Activated CD8-positive, alpha-beta memory T cell treated with anti-CD3 and anti-CD28 coated beads for 24 hours (primary cell): ENCODE measurements at regions not wholly inside any gene's neighbourhood (a gene's known extent, or its start where the extent isn't known, plus 50 kb on each side); places are given as distances from the start of the nearest gene placed in this dataset.
"Not testable (repeated sequence)": the region's sequence is repeated elsewhere in the genome, so short reads cannot be mapped to it uniquely, and the experiment has no call there.

Source experiments
- DNase-seq: peaks from one replicate; pipeline ENCODE4 v3.0.0-alpha.2; 2020

DNA sequence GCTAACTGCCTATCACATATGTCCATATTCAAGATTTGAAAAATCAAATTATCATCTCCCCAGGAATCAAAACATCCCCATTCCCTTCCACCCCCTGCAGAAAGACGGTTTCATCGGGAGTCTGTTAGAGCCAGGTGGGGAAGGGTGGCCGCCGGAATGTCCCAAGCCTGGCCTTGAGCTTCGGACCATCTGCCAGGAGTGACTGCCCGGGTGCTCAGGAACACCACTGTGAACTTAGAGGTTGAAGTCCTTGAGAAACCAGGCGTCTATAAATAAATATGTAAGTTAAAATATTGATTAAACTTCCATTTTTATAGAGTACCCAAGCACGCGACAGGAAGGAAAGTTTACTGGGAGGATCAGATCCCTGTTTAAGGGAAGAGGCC, 250.8 kb downstream of the DLL1 start:
- no peak for DNase-seq

DNA sequence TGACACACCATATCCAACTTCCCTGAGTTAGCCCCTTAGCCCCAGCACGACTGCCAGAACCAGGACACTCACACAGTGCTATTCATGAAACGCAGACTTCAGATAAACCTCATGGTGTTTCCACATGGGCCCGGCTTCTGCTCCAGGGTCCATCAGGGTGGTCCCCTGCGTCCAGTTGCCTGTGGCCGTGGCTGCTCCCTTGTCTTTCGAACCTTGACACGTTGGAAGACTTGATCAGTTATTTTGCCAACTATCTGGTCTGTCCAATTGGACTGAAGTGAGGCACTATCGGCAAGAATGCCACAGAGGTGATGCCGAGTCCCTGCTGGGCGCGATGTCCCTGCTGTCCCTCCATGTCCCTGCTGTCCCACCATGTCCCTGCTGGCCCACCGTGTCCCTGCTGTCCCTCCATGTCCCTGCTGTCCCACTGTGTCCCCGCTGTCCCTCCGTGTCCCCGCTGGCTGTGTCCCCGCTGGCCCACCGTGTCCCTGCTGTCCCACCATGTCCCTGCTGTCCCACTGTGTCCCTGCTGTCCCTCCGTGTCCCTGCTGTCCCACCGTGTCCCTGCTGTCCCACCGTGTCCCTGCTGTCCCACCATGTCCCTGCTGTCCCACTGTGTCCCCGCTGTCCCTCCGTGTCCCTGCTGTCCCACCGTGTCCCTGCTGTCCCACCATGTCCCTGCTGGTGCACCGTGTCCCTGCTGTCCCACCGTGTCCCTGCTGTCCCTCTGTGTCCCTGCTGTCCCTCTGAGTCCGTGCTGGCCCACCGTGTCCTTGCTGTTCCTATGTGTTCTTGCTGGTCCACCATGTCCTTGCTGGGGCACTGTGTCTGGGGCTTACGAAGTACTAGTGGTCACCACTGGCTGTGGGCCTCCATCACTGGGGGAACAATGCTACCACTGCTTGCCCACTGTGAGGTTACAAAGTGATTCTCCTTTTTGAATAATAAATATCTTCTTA, 251.4 kb downstream of the DLL1 start:
- DNase-seq: no peak

DNA sequence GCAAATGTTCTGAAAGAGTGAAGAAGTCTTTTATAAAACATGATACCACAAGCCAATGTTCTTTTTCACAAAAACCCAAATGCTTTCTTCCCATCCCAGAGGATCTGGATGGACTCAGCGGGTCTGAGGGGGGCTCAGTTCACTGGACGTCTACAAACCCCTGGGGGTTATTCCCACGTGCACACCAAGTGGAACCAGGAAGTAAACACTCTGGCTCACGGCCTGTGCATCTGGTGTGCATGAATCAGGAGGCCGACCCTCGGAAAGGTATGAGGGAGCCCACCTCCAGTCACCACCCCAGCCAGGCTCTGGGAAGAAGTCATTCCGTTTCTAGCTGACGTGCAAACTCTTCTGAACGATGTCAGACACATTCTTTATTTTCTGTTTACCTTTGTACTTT, 252.2 kb downstream of the DLL1 start:
- DNase-seq: no peak

DNA sequence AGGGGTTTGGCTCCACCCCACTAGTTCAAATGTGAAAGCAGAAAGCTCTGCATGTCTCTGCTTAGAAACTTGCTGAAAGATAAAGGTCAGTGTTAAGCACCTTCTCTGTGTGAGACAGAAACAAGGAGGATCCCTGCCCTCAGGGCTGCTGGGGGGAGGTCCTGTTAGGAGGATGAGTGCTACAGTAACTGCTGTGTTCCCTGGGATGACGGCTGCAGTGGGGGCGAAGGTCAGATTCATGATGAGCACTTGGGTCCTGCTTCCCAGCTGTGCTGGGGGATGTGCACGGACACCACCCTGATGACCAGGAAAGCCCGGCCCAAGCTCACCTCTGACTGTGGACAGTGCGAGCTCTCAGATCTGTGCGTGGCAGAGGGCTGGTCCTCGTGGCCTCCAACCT, 252.6 kb downstream of the DLL1 start:
- DNase-seq: no peak

DNA sequence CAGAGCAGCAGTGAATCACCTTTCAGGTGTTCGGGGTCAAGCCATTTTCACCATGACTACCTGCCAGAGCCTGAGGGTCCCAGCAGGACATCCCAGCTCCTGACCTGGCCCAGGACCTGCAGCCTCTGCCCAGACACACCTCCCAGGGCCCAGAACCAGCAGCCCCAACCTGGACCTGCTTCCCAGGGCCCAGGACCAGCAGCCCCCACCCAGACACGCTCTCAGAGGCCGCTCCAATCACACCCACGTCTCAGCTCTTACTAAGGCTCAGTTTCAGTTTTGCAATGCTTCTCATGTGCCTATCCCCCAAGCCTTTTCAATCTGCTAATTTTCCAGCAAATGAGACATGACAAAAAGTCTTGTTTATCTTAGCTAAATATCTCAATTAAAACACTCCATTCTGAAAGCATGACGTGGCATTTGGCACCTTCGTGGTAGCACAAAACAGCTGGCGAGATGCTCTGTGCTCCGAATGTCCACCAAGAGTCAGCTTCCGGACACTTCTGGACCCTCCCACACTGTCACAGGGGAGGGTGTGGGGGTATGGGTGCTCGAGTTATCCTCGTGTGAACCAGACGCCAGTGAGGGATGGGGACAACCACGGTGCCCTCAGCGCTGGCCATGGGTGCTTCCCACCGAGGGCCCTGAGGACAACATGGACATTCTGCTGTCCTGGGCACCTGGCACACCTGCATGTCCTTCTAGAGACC, 253.2 kb downstream of the DLL1 start:
- no peak for DNase-seq

DNA sequence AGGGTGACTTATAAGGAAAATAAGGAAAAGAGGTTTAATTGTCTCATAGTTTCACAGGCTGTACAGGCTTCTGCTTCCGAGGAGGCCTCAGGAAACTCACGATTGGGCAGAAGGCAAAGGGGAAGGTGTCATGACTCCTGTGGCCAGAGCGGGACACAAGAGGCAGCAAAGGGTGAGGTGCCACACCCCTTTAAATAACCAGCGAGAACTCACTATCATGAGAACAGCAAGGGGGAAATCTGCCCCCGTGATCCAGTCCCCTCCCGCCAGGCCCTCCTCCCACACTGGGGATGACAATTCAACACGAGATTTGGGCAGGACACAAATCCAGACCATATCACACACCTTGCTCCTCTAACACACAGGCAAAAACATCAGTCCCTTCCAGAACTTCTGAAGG, 254.0 kb downstream of the DLL1 start:
- DNase-seq: no peak

DNA sequence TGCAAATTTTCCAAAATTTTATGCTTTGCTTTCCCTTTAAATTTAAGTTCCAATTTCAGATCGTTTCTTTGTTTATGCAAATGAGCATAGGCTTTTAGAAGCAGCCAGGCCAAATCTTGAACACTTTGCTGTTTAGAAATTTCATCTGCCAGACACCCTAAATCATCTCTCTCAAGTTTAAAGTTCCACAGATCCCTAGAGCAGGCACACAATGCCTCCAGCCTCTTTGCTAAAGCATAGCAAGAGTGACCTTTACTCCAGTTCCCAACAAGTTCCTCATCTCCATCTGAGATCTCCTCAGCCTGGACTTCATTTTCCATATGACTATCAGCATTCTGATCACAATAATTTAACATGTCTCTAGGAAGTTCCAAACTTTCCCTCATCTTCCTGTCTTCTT, 254.5 kb downstream of the DLL1 start:
- DNase-seq: not testable (repeated sequence)

DNA sequence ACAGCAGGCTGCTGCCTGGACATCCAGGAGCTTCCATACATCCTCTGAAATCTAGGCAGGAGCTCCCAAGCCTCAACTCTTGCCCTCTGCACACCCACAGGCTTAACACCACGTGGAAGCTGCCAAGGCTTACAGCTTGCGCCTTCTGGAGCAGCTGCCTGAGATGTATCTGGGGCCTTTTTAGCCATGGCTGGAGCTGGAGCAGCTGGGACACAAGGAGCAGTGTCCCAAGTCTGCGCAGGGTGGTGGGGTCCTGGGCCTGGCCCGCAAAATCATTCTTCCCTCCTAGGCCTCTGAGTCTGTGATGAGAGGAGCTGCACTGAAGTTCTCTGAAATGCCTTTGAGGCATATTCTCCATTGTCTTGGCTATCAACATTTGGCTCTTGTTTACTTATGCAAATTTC, 255.0 kb downstream of the DLL1 start:
- DNase-seq: no peak

DNA sequence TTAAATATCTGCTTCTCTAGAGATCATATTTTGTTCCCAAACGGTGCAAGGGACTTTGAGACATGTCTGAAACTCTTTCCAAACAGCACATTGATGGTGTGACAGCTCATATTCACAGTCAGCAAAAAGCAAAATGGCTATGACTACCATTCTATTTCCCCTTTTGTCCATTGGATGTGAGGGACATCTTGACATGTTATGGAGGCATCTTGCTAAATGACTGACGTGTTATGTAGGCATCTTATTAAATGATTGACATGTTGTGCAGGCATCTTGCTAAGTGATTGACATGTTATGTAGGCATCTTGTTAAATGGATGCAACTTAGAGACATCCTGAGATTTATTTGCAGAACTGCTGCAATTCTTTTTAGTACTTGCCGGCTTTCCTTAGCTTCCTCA, 255.8 kb downstream of the DLL1 start:
- no peak for DNase-seq

DNA sequence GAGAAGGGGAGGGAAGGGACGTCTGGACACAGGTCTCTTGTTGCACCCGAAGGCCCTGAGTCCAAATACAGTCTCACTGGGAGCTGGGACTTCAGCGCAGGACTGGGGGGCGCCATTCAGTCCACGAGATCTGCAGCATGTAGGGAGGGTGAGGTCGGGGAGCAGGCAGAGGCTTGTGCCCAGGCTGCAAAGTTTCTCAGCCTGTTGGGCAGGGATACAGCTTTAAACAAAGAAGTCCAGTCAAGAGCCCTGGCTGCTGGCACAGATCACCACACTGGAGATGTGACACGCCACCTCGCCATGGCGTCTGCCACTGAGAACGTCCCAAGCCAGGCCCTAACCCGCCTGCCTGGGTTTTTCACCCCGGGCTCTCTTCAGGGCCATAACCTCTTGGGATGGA, 256.6 kb downstream of the DLL1 start:
- no peak for DNase-seq

DNA sequence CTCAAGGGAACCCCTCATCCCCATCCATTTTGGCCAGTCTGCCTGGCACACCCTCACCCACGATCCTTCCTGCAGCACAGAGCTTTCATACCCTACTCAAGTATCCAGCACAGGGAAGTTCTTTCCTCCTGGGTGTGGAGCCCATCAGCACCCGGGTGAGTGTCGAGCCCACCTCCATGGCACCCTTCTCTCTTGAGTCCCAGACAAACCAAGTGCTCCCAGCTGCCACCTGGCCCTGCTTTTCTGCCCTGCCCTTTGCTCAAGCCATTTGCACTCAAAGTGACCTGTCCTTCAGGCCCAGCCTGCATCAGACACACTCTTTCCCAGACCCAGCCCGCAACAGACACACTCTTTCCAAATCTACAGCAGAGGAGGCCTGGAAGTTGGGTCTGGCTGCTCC, 257.2 kb downstream of the DLL1 start:
- DNase-seq: no peak

DNA sequence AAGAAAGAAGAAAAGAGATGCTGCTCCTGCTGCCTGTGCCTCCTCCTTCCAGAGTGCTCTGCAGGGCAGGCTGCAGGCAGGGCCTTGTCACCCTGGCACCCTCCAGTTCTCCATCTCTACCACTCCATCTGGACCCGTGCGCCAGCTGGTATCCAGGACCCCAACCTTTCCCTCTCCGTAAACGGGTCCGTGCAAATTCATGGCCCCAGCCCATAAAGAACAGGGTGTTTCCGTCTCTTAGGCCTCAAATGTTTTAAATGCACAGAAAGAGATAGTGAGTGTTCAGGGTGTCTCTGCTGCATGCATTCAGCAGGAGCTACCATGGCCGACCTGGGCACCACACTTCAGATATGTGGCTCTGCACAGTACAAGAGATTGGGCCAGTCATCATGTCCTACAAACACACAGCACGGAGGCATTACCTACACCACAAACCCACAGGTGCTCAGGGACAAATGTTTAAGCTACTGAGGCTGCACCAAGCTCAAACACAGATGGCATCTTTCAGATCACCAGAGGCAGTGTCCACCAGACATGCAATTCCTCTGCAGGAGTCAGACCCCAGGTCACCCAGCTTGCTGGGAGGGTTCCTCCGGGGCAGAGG, 258.1 kb downstream of the DLL1 start:
- DNase-seq: no peak

DNA sequence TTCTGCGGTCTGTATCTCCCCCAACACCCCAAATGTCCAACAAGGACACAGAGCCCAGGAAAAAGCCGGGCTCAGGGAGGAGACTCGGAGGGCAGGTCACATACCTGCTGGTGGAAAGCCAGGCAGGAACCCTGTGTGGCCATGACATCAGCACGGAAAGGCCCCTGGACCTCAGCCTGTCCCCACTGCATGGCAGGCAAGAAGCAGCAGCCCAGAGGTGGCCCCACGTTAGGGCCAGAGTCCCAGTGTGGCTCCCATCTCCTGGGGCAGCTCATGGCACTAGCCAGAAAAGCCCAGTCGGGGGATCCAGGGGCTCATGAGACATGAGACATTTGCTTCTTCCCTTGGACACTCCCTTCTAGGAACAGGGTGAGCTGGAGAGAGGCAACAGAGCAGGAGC, 258.7 kb downstream of the DLL1 start:
- DNase-seq: no peak

DNA sequence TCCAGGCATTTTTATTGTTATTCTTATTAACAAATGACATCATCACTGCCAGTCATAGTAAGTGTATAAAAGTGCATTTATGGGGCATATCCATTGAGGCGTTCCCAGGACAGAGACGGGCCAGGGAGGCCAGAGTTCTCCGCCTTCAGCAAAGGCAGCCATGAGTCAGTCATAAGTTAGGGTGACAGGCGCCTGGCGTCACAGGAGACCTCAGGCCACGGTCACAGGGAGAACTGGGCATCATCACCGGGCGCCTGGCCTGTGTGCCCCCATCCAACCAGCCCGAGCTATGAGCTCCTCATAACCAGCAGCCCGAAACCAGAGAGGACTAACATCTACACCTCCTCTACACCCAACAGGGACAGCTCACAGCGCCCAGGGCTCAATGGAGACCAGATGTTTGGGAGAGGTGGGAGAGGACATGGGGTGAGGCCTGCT, 259.2 kb downstream of the DLL1 start:
- no peak for DNase-seq

DNA sequence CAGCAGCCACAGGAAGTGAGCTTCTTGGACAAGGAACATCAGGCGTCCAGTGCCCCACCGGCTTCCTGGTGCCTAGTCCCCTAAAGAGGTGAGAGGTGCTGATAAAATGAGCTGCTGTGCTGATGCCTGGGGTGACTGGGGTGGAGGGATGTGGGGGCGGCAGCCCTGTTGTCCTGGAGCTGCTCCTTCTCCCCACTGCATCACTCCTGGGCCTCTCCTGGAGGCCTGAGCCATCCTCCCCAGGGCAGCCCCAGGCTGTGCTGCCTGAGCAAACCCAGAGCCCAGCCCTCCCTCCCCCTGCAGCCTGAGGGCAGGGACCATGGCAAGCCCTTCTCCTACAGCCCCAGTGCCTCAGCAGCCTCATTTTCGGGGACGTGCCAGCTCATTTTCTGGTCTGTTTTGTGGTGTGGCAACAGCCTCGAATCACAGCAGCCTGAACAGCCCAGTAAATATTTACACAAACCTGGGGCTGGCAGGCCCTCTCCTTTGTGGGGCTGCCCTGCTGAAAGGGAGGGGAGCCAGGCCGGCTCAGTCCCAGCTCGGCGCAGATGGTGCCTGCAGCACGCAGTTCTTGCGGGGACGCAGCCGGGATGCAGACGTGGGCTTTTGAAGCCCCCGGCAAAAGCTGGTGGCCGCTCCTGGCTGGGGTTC, 259.9 kb downstream of the DLL1 start:
- DNase-seq: no peak

DNA sequence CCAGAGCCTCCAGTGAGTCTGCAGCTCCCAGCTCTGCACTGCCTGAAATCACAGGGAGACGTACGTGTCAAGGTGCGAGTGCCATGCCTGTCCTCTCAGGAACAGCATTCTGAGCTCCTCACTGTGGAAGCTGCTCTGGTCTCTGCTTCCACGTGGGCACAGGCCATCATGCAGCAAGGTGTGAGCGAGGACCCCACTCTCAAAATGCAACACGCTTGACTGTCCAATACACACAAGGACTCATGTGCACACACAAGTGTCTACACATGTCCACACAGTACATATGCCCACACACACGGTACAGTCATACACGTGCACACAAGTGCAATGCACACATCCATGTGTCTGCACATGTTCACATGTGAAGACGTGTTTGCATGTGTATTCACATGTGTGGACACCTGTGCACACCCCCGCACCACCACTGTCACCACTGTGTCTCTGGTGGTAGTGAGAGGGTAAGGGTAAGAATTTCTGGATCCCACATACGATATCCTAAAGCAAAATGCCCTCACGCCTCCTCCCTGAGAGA, 260.5 kb downstream of the DLL1 start:
- no peak for DNase-seq

DNA sequence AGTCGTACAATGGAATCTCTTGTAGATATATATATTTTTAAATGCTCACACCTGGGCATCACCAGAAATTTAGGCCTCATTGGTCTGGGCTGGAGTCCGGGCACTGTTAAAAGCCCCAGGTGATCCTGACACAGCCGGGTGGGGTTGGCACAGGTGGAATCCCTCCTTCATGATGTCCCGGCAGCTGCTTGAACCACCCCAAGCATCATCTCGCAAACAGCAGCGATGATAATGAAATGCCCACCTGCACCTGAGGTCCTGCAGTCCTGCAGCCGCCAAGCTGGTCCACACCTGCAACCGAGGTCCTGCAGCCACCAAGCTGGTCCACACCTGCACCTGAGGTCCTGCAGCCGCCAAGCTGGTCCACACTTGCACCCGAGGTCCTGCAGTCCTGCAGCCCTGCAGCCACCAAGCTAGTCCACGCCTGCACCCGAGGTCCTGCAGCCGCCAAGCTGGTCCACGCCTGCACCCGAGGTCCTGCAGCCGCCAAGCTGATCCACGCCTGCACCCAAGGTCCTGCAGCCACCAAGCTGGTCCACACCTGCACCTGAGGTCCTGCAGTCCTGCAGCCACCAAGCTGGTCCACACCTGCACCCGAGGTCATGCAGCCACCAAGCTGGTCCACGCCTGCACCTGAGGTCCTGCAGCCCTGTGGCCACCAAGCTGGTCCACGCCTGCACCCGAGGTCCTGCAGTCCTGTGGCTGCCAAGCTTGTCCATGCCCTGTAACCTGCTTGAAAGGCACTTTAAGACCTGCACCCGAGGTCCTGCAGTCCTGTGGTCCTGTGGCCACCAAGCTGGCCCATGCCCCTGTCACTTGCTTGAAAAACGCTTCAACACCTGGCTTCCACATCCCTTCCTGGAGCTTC, 261.2 kb downstream of the DLL1 start:
- DNase-seq: no peak

DNA sequence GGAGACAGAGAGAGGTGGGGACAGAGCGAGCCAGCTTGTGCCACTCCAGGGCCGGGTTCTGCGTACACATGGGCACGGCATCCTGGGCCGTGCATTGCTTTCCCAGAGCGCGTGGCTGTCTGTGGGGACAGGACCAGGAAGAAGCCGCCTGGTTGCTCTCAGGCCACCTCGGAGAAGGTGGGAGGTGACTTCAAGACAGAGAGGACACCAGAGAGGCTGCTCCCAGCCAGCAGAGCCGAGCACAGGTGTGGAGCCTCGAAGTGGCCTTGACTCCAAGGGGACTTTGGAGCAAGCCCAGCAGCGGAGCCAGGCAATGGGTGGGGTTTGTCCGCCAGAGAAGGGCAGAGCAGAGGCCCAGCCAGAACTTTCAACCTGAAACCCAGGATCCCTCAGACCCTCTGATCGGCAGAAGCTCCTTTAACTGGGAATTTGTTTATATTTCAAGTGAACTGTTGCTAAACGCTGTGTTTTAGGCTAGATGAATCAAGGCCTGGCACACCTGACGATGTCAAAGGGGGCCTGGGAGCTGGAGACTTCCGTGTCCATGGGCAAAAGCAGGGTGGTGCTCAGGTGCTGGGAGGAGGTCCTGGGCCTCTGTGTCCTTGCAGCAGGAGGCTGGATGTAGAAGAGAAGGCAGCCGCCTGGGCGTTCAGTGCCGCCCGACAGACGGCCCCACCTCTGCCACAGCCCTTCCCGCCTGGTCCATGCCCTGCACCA, 262.1 kb downstream of the DLL1 start:
- no peak for DNase-seq

DNA sequence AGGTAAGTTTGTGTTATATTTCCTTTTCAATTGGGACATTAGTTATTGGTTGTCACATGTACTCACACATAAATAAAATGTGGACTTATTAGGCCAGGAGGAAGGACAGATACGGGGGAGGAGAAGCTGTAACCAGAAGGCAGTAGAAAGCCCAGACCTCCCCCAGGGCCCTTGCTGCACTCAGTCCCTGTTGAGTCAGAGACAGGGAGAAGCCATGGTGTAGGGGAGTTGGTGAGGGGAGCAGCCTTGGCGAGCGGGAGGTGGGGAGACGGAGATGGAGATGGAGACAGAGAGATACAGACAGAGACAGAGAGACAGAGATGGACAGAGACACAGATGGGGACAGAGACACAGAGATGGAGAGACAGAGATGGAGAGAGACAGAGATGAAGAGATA, 263.2 kb downstream of the DLL1 start:
- DNase-seq: no peak

DNA sequence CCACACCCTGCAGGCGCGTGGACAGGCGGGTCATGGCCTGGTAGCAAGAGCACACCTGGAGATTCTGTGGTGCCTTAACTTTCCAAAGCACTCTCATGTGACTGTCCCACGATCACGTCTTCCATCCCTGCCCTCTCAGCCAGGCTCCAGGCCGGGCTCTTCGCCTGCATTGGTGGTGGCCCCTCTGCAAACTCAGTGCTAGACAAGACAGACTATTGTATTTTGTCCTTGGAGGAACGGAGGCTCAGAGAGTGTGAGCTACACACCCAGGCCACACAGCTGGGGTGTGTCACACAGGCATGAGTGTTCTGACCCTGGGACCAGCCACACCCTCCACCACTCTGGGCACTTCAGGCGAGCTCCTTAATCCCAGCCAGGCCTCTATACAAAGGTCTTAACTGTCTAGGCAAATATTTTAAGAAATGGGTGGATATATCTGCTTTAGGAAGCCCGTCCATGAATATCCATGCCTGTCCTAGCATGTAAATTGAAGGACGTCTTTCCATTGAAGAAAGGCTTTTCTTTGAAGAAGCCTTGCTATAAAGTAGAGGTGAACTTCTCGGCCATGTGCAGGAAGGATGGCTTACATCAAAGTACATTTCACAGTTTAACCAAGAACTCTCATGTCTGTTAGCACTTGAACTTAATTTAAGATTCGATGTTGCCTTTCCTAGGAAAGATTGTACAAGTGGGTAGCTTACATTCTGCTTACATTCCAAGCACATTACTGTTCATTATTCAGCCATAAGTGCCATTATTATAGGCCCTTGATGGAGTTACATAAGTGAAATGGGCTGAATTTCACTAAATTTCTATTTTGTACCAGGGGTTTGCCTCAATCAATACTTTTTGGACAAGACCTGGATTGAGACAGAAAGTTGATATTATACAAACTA, 263.9 kb downstream of the DLL1 start:
- no peak for DNase-seq
